WERI-Rb-1 (cell line): ENCODE measurements at regions not wholly inside any gene's neighbourhood (a gene's known extent, or its start where the extent isn't known, plus 50 kb on each side); places are given as distances from the start of the nearest gene placed in this dataset.

Experiments
- DNase-seq: peaks from one replicate; pipeline ENCODE4 v3.0.0-alpha.2; 2020
- H3K27ac ChIP-seq: fragments of 250-450 bp; sonication (Bioruptor Pico); 2 replicates; pipeline ENCODE4 v1.5.1; 2020; ENCODE audit warnings: mild to moderate bottlenecking, moderate library complexity
- H3K27me3 ChIP-seq: fragments of 250-450 bp; sonication (Bioruptor Pico); 2 replicates; pipeline ENCODE4 v1.5.1; 2021; ENCODE audit warnings: mild to moderate bottlenecking, low read depth, moderate library complexity; ENCODE audit not compliant: insufficient read depth, severe bottlenecking
- H3K36me3 ChIP-seq: fragments of 250-450 bp; sonication (Bioruptor Pico); 2 replicates; pipeline ENCODE4 v1.5.1; 2020; ENCODE audit warnings: mild to moderate bottlenecking, moderate library complexity
- H3K4me3 ChIP-seq: 2 replicates; pipeline ENCODE4 v1.5.1; 2011; ENCODE audit warnings: low read depth, mild to moderate bottlenecking, control low read depth, low read length
- H3K9me3 ChIP-seq: fragments of 250-450 bp; sonication (Bioruptor Pico); 2 replicates; pipeline ENCODE4 v1.5.1; 2021; ENCODE audit warnings: mild to moderate bottlenecking, moderate library complexity; ENCODE audit not compliant: severe bottlenecking
- TF ChIP-seq, protein P1 (sequence below): IDR thresholded peaks from 2 replicates; pipeline ENCODE4 v1.5.1; 2011; ENCODE audit warnings: low read depth, mild to moderate bottlenecking, control low read depth, inconsistent platforms, low read length

DNA sequence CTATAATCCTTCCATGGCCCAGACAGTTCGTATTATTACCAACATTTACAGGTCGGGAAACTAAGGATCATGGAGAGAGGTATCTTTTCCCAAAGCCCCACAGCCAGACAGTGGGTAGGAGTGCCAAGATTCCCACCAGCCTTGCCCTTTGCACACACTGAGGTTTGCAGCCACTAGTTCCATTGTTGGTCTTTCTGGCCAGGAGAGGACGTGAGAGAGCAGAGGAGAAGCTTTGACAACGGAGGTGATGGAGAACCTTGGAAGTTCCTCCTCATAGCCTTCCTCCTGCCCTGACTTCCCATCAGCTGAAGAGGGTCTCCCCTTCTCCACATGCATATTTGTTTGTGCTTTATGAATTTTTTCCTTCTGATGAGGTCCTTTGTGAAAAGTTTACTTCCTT, 50.5 kb upstream of the PLCL2 start:
- Histone ChIP-seq H3K9me3 (no peaks in the 10 kb centered on the region), H3K27me3 (no peaks in the 10 kb centered on the region), H3K36me3 (no peaks in the 10 kb centered on the region), H3K27ac (no peak overlapping the region), H3K4me3 (no peak overlapping the region)
- TF ChIP-seq, protein P1, sequence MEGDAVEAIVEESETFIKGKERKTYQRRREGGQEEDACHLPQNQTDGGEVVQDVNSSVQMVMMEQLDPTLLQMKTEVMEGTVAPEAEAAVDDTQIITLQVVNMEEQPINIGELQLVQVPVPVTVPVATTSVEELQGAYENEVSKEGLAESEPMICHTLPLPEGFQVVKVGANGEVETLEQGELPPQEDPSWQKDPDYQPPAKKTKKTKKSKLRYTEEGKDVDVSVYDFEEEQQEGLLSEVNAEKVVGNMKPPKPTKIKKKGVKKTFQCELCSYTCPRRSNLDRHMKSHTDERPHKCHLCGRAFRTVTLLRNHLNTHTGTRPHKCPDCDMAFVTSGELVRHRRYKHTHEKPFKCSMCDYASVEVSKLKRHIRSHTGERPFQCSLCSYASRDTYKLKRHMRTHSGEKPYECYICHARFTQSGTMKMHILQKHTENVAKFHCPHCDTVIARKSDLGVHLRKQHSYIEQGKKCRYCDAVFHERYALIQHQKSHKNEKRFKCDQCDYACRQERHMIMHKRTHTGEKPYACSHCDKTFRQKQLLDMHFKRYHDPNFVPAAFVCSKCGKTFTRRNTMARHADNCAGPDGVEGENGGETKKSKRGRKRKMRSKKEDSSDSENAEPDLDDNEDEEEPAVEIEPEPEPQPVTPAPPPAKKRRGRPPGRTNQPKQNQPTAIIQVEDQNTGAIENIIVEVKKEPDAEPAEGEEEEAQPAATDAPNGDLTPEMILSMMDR = peak; percentile 68
- peak; percentile 23 for DNase-seq

DNA sequence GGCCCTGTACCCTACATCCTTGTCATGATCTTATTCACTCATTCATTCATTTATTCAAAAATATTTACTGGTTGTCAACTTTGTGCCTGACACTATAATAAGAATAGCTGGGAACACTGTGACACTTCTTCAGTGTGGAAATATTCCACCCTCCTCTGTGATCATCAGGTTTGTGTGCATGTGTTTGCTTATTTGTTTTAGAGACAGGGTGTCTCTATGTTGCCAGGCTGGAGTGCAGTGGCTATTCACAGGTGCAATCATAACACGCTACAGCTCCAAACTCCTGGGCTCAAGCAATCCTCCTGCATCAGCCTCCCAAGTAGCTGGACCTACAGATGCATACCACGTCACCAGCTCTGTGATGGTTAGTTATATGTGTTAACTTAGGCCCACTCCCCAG, 50.0 kb upstream of the PLCL2 start:
- Histone ChIP-seq H3K27me3 (no peaks in the 10 kb centered on the region), H3K36me3 (no peaks in the 10 kb centered on the region), H3K4me3 (no peak overlapping the region), H3K27ac (no peak overlapping the region), H3K9me3 (no peaks in the 10 kb centered on the region)
- TF ChIP-seq, protein P1 = no peak
- DNase-seq = no peak
